ENCODE measurements at regions not wholly inside any gene's neighbourhood (a gene's known extent, or its start where the extent isn't known, plus 50 kb on each side); places are given as distances from the start of the nearest gene placed in this dataset.

GRCh38 chr2:15768615-15769014 lies 171.7 kb upstream of the MYCN start:
- TF ChIP-seq, protein P1, sequence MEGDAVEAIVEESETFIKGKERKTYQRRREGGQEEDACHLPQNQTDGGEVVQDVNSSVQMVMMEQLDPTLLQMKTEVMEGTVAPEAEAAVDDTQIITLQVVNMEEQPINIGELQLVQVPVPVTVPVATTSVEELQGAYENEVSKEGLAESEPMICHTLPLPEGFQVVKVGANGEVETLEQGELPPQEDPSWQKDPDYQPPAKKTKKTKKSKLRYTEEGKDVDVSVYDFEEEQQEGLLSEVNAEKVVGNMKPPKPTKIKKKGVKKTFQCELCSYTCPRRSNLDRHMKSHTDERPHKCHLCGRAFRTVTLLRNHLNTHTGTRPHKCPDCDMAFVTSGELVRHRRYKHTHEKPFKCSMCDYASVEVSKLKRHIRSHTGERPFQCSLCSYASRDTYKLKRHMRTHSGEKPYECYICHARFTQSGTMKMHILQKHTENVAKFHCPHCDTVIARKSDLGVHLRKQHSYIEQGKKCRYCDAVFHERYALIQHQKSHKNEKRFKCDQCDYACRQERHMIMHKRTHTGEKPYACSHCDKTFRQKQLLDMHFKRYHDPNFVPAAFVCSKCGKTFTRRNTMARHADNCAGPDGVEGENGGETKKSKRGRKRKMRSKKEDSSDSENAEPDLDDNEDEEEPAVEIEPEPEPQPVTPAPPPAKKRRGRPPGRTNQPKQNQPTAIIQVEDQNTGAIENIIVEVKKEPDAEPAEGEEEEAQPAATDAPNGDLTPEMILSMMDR (IDR thresholded peaks at IDR 0.05) = no peak
- TF ChIP-seq POLR2AphosphoS5 (IDR thresholded peaks at IDR 0.05; ENCODE audit: low read depth, low read length) = no peak
- TF ChIP-seq SIN3A (IDR thresholded peaks at IDR 0.05; ENCODE audit: borderline replicate concordance, insufficient read depth, low read depth, low read length) = no peak
